Right lobe of liver (tissue), 4 donors: ENCODE measurements at regions not wholly inside any gene's neighbourhood (a gene's known extent, or its start where the extent isn't known, plus 50 kb on each side); places are given as distances from the start of the nearest gene placed in this dataset.

Experiments
- POLR2A ChIP-seq: fragments of 450-650 bp; IDR thresholded peaks from one replicate; pipeline ENCODE4 v1.6.1; 2017; ENCODE audit warnings: antibody characterized with exemption, mild to moderate bottlenecking
- TF ChIP-seq, protein P1 (sequence below), 4 donors: fragments of 200-600 bp in 3 of 4; fragments of 450-650 bp in 1 of 4; IDR thresholded peaks; one replicate each; pipeline versions ENCODE4 v1.5.1 to v1.8.0; 2016 to 2022; ENCODE audit warnings: antibody characterized with exemption in 4 of 4, mild to moderate bottlenecking in 2 of 4
- donor health status: DM: no; HTN: no; CAD: no.
- donor health status: DM: no; HTN: no; CAD: no.
- donor health status: DM: no; HTN: yes; CAD: no.

DNA sequence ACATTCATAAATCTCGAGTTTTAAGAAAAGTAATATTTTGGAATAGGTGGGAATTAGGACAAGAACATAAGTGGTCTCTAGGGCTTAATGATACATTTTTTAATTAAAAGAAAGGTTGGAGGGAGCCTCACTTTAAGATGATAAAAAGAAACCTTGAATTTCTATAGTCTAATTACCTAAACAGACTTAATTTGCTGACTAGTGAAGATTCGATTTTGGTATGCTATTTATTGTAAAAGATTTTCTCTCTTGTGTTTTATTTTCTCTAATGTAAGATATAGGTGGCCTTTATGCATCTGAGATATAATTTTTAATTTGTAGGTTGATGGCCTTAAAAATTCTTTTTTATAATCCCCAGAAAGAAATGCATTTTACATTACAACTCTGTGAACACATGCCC, 239.1 kb downstream of the COL12A1 start:
- no peak for TF ChIP-seq POLR2A
- TF ChIP-seq, protein P1, sequence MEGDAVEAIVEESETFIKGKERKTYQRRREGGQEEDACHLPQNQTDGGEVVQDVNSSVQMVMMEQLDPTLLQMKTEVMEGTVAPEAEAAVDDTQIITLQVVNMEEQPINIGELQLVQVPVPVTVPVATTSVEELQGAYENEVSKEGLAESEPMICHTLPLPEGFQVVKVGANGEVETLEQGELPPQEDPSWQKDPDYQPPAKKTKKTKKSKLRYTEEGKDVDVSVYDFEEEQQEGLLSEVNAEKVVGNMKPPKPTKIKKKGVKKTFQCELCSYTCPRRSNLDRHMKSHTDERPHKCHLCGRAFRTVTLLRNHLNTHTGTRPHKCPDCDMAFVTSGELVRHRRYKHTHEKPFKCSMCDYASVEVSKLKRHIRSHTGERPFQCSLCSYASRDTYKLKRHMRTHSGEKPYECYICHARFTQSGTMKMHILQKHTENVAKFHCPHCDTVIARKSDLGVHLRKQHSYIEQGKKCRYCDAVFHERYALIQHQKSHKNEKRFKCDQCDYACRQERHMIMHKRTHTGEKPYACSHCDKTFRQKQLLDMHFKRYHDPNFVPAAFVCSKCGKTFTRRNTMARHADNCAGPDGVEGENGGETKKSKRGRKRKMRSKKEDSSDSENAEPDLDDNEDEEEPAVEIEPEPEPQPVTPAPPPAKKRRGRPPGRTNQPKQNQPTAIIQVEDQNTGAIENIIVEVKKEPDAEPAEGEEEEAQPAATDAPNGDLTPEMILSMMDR (IDR thresholded peaks at IDR 0.05) = no peak
